Liver (tissue), 8 donors: ENCODE measurements at regions not wholly inside any gene's neighbourhood (a gene's known extent, or its start where the extent isn't known, plus 50 kb on each side); places are given as distances from the start of the nearest gene placed in this dataset.

Experiments used
- DNase-seq: peaks from one replicate; pipeline ENCODE4 v3.0.0-alpha.2; 2017; ENCODE audit warnings: low spot score
- H3K27ac ChIP-seq, 2 donors: one replicate each; pipeline ENCODE4 v1.7.0; 2013; ENCODE audit warnings: inconsistent platforms in 2 of 2, low read length in 2 of 2, control low read depth in 1 of 2, low read depth in 1 of 2, mild to moderate bottlenecking in 1 of 2
- H3K27me3 ChIP-seq, 4 donors: one replicate each; pipeline versions ENCODE4 v1.6.1 to v1.7.0; 2013; ENCODE audit warnings: low read length in 3 of 4, inconsistent platforms in 1 of 4, mild to moderate bottlenecking in 1 of 4, moderate library complexity in 1 of 4; ENCODE audit not compliant: control insufficient read depth in 4 of 4, insufficient read depth in 4 of 4
- H3K36me3 ChIP-seq, 4 donors: one replicate each; pipeline versions ENCODE4 v1.6.1 to v1.7.0; 2013; ENCODE audit warnings: low read length in 3 of 4, mild to moderate bottlenecking in 3 of 4, low read depth in 1 of 4, moderate library complexity in 1 of 4; ENCODE audit not compliant: control insufficient read depth in 4 of 4, insufficient read depth in 3 of 4
- H3K4me1 ChIP-seq, 4 donors: one replicate each; pipeline versions ENCODE4 v1.6.1 to v1.7.0; 2013; ENCODE audit warnings: low read length in 3 of 4, mild to moderate bottlenecking in 3 of 4, moderate library complexity in 1 of 4; ENCODE audit not compliant: control insufficient read depth in 4 of 4, insufficient read depth in 4 of 4
- H3K4me3 ChIP-seq, 3 donors: one replicate each; pipeline versions ENCODE4 v1.6.1 to v1.7.0; 2013; ENCODE audit warnings: low read length in 3 of 3, control low read depth in 1 of 3, low read depth in 1 of 3, mild to moderate bottlenecking in 1 of 3
- H3K9ac ChIP-seq, 2 donors: one replicate each; pipeline ENCODE4 v1.7.0; 2013; ENCODE audit warnings: low read length in 2 of 2, mild to moderate bottlenecking in 2 of 2, moderate library complexity in 2 of 2, control low read depth in 1 of 2, low read depth in 1 of 2
- H3K9me3 ChIP-seq, 4 donors: one replicate each; pipeline versions ENCODE4 v1.6.1 to v1.7.0; 2013; ENCODE audit warnings: low read length in 3 of 4; ENCODE audit not compliant: control insufficient read depth in 4 of 4
- FOXA1 ChIP-seq: IDR thresholded peaks from 2 replicates; pipeline ENCODE4 v1.6.1; 2016; ENCODE audit warnings: antibody characterized with exemption
- FOXA2 ChIP-seq: IDR thresholded peaks from 2 replicates; pipeline ENCODE4 v1.6.1; 2016; ENCODE audit warnings: antibody characterized with exemption
- GABPA ChIP-seq, 2 donors: IDR thresholded peaks in 1 of 2; conservative IDR thresholded peaks in 1 of 2; 2 replicates each; pipeline ENCODE4 v1.6.1; 2016; ENCODE audit warnings: antibody characterized with exemption in 2 of 2, mild to moderate bottlenecking in 1 of 2, moderate library complexity in 1 of 2
- HNF4A ChIP-seq, 2 donors: conservative IDR thresholded peaks; 2 replicates each; pipeline ENCODE4 v1.6.1; 2016; ENCODE audit warnings: antibody characterized with exemption in 2 of 2, mild to moderate bottlenecking in 2 of 2
- HNF4G ChIP-seq: IDR thresholded peaks from 2 replicates; pipeline ENCODE4 v1.6.1; 2016; ENCODE audit warnings: antibody characterized with exemption
- NR2F2 ChIP-seq: IDR thresholded peaks from 2 replicates; pipeline ENCODE4 v1.6.1; 2016; ENCODE audit warnings: antibody characterized with exemption
- RAD21 ChIP-seq, 2 donors: IDR thresholded peaks; 2 replicates each; pipeline ENCODE4 v1.6.1; 2016; ENCODE audit warnings: antibody characterized with exemption in 2 of 2, mild to moderate bottlenecking in 2 of 2
- RXRA ChIP-seq, 2 donors: IDR thresholded peaks; 2 replicates each; pipeline ENCODE4 v1.6.1; 2017 to 2018; ENCODE audit warnings: antibody characterized with exemption in 2 of 2, mild to moderate bottlenecking in 1 of 2
- SP1 ChIP-seq: IDR thresholded peaks from 2 replicates; pipeline ENCODE4 v1.6.1; 2018; ENCODE audit warnings: antibody characterized with exemption, mild to moderate bottlenecking
- WGBS: extraction: QIAGEN DNeasy Blood & Tissue Kit; methylation state at CpG from one replicate; pipeline ENCODE4 v1.1.7; 2013; 5-methylcytosine and 5-hydroxymethylcytosine counted together
- TF ChIP-seq, protein P1 (sequence below): fragments of 150-350 bp; IDR thresholded peaks from 2 replicates; pipeline ENCODE4 v1.5.1; 2017; ENCODE audit warnings: improper control_type of control experiment, low read depth, low read length; ENCODE audit not compliant: missing input control
- TF ChIP-seq, protein P2 (sequence below): IDR thresholded peaks from 2 replicates; pipeline ENCODE4 v1.6.1; 2016; ENCODE audit warnings: antibody characterized with exemption
- TF ChIP-seq, protein P3 (sequence below): IDR thresholded peaks from 2 replicates; pipeline ENCODE4 v1.6.1; 2016; ENCODE audit warnings: antibody characterized with exemption
- TF ChIP-seq, protein P4 (sequence below): IDR thresholded peaks from 2 replicates; pipeline ENCODE4 v1.6.1; 2016; ENCODE audit warnings: antibody characterized with exemption
- donor health status: healthy.
- donor health status: healthy.
- donor health status: healthy.
- donor health status: healthy.
- donor health status: healthy.

DNA sequence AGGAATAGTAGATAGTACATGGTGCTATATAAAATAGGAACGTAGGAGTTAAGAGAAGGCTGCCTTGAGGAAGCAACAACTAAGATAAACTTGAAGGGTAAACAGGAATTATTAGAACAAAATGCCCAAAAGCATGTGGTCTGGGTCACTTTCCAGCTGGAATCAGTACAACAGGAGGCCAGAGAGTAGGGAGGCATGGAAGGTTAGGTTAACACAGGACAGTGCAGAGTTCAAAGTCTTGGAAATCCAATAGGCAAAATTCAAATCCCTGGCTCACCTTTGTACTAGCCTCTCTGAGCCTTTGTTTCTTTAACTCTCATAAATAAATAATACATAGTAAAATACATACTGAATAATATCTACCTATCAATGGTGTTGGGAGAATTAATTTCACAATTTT, 69.0 kb upstream of the NEK7 start (continued):
- TF ChIP-seq, protein P1, sequence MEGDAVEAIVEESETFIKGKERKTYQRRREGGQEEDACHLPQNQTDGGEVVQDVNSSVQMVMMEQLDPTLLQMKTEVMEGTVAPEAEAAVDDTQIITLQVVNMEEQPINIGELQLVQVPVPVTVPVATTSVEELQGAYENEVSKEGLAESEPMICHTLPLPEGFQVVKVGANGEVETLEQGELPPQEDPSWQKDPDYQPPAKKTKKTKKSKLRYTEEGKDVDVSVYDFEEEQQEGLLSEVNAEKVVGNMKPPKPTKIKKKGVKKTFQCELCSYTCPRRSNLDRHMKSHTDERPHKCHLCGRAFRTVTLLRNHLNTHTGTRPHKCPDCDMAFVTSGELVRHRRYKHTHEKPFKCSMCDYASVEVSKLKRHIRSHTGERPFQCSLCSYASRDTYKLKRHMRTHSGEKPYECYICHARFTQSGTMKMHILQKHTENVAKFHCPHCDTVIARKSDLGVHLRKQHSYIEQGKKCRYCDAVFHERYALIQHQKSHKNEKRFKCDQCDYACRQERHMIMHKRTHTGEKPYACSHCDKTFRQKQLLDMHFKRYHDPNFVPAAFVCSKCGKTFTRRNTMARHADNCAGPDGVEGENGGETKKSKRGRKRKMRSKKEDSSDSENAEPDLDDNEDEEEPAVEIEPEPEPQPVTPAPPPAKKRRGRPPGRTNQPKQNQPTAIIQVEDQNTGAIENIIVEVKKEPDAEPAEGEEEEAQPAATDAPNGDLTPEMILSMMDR = no peak
- TF ChIP-seq HNF4G (peak; percentile 93), GABPA (IDR thresholded peaks at IDR 0.05 in 1 of 2, conservative IDR thresholded peaks at IDR 0.05 in 1 of 2) (peak in 1 of 2 donors; percentile 16), NR2F2 (peak; percentile 68), FOXA2 (peak; percentile 53), RAD21 (IDR thresholded peaks at IDR 0.05) (peak in 1 of 2 donors; percentile 51)
- TF ChIP-seq, protein P2, sequence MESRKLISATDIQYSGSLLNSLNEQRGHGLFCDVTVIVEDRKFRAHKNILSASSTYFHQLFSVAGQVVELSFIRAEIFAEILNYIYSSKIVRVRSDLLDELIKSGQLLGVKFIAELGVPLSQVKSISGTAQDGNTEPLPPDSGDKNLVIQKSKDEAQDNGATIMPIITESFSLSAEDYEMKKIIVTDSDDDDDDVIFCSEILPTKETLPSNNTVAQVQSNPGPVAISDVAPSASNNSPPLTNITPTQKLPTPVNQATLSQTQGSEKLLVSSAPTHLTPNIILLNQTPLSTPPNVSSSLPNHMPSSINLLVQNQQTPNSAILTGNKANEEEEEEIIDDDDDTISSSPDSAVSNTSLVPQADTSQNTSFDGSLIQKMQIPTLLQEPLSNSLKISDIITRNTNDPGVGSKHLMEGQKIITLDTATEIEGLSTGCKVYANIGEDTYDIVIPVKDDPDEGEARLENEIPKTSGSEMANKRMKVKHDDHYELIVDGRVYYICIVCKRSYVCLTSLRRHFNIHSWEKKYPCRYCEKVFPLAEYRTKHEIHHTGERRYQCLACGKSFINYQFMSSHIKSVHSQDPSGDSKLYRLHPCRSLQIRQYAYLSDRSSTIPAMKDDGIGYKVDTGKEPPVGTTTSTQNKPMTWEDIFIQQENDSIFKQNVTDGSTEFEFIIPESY = peak; percentile 78
- TF ChIP-seq, protein P3, sequence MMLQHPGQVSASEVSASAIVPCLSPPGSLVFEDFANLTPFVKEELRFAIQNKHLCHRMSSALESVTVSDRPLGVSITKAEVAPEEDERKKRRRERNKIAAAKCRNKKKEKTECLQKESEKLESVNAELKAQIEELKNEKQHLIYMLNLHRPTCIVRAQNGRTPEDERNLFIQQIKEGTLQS = no peak

DNA sequence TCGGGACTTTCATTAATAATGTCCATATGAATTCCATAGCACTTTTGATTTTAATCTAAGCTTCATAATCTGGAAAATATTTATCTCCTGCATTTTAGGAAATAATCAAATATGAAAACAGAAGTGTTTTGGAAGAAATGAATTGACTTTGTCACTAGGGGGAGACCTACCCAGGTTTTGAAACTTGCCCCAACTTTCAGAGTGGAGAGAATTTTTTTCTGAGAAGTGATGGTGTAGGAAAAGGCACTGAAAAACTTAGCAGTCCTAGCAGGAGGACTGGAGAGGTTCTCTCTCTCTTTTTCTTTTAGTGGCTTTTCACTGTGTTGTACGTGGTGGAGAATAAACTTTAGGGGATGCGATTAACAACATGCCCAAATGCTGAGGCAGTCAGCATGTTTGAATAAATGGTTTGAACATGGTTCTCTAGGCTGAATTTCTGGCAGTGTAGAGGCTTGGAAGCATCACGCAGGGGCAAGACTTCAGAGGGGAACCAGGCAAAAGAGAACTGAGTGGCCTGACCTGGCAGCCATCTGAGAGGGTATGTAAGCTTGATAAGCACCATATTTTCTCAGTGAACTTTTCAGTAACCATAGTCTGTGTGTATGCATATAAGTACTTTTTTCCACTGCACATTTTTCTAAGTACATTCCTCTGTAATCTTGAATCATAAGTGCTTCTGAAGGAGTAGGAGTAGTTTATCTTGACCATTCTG, 68.3 kb upstream of the NEK7 start:
- Histone ChIP-seq H3K4me3 (no peak overlapping the region), H3K27me3 (no peaks in the 10 kb centered on the region), H3K4me1 (peaks cover 0 to 13% (median 13%) of the 10 kb centered on the region in 4 donors), H3K27ac (no peak overlapping the region), H3K9ac (no peak overlapping the region), H3K36me3 (no peaks in the 10 kb centered on the region), H3K9me3 (no peaks in the 10 kb centered on the region)
- TF ChIP-seq, protein P1 = peak; percentile 48
- TF ChIP-seq RAD21 (IDR thresholded peaks at IDR 0.05) (peak; percentile 79), GABPA (IDR thresholded peaks at IDR 0.05 in 1 of 2, conservative IDR thresholded peaks at IDR 0.05 in 1 of 2) (no peak), HNF4G (no peak)
- TF ChIP-seq, protein P4, sequence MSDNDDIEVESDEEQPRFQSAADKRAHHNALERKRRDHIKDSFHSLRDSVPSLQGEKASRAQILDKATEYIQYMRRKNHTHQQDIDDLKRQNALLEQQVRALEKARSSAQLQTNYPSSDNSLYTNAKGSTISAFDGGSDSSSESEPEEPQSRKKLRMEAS = no peak
- WGBS = 30% methylated on average over 4 of the region's 4 CpGs
- DNase-seq = no peak

DNA sequence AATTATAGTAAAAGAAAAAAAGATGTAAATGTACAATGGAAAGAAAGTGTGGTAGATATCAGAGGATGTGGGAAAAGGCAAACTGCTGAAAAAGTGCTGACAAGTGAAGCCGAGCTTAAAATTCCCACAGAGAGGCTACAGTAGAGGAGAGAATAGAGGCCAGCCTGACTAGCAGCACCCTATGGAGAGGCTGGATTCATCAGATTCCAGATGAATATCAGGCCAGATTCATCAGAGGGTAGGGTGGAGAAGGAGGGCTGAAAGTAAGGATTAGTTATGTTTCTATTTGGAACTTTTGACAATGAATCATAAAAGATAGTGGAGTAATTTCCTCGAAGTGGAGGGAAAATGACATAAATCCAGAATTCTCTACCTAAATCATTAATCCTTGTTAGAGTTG, 60.4 kb upstream of the NEK7 start:
- H3K4me3 ChIP-seq = no peak overlapping the region
- no peaks in the 10 kb centered on the region for H3K4me1 ChIP-seq
- no peak for TF ChIP-seq RXRA (IDR thresholded peaks at IDR 0.05)
- TF ChIP-seq RAD21 (IDR thresholded peaks at IDR 0.05) = no peak
- no peak for TF ChIP-seq FOXA1
- no peak for TF ChIP-seq FOXA2
- TF ChIP-seq HNF4A (conservative IDR thresholded peaks at IDR 0.05) = no peak
- no peak for TF ChIP-seq SP1
- TF ChIP-seq, protein P3 = no peak
- H3K27ac ChIP-seq = no peak overlapping the region
- H3K36me3 ChIP-seq = no peaks in the 10 kb centered on the region
- no peaks in the 10 kb centered on the region for H3K27me3 ChIP-seq
- WGBS = 91% methylated on average over 2 of the region's 2 CpGs
- no peak overlapping the region for H3K9ac ChIP-seq
- DNase-seq = no peak
- H3K9me3 ChIP-seq = no peaks in the 10 kb centered on the region
